B cell (primary cell): ENCODE measurements at regions not wholly inside any gene's neighbourhood (a gene's known extent, or its start where the extent isn't known, plus 50 kb on each side); places are given as distances from the start of the nearest gene placed in this dataset.

ENCODE experiments used
- CTCF ChIP-seq: fragments of 200-600 bp; IDR thresholded peaks from one replicate; pipeline ENCODE4 v1.8.0; 2022; ENCODE audit warnings: antibody characterized with exemption, mild to moderate bottlenecking
- EZH2 ChIP-seq: IDR thresholded peaks from 2 replicates; pipeline ENCODE4 v1.6.1; 2012; ENCODE audit warnings: borderline replicate concordance, low read depth, mild to moderate bottlenecking, moderate library complexity, low read length; ENCODE audit not compliant: insufficient read depth, poor library complexity, severe bottlenecking

DNA sequence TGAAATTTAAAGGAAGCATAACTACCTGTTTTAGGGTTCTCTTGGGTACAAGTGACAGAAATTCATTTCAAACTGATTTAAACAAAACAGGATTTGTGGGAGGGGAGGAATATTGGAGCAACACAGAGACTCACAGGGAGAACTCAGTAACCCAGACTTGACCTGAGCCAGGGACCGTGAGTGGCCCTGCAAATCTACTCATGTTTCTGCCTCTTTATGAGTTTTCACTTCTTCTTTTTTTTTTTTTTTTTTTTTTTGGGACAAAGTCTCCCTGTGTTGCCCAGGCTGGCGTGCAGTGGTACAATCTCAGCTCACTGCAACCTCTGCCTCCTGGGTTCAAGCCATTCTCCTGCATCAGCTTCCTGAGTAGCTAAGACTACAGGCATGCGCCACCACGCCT, 405.6 kb upstream of the ZNF608 start:
- TF ChIP-seq CTCF: no peak
- no peak for TF ChIP-seq EZH2
